SK-N-SH (cell line): ENCODE measurements at regions not wholly inside any gene's neighbourhood (a gene's known extent, or its start where the extent isn't known, plus 50 kb on each side); places are given as distances from the start of the nearest gene placed in this dataset.

ENCODE experiments used
- CTCF ChIA-PET: fragments of 300-600, 350-600 bp; formaldehyde crosslinking; extraction: SDS; loops from one replicate; lab custom pipeline; 2021; lab: Yijun Ruan, JAX
- POLR2A ChIA-PET: fragments of 350-600 bp; sonication (Branson Sonifier 250); formaldehyde crosslinking; extraction: SDS; loops from one replicate; lab custom pipeline; 2020; ENCODE audit warnings: antibody characterized with exemption, inconsistent platforms; lab: Yijun Ruan, JAX
- DNase-seq: peaks from one replicate; pipeline ENCODE4 v3.0.0; 2012
- H2AFZ ChIP-seq: fragments of 200-600 bp; sonication (generic); 2 replicates; pipeline ENCODE4 v1.8.1; 2016; ENCODE audit warnings: antibody characterized with exemption, mild to moderate bottlenecking, low read depth
- H3F3A ChIP-seq: fragments of 200-600 bp; sonication (generic); replicated peaks from 2 replicates; pipeline ENCODE3; 2016; ENCODE audit warnings: antibody characterized with exemption, mild to moderate bottlenecking; ENCODE audit not compliant: insufficient read depth
- H3K27ac ChIP-seq, 2 experiments: fragments of 200-500 bp in 1 of 2; fragments of 200-600 bp in 1 of 2; sonication (Bioruptor generic) in 1 of 2; sonication (generic), shearing (Covaris generic) in 1 of 2; 2 replicates each; pipeline versions ENCODE4 v1.5.1 to v1.6.1; 2014 to 2016; ENCODE audit warnings: low read depth in 2 of 2, inconsistent platforms in 1 of 2, low read length in 1 of 2, mild to moderate bottlenecking in 1 of 2, mixed read lengths in 1 of 2
- H3K27me3 ChIP-seq: fragments of 200-600 bp; sonication (generic), shearing (Covaris generic); 2 replicates; pipeline ENCODE4 v1.6.1; 2016; ENCODE audit warnings: mixed run types; ENCODE audit not compliant: insufficient read depth
- H3K36me3 ChIP-seq, 2 experiments: fragments of 200-500 bp in 1 of 2; fragments of 200-600 bp in 1 of 2; sonication (Bioruptor generic) in 1 of 2; sonication (generic) in 1 of 2; replicated peaks in 1 of 2; 2 replicates each; pipeline versions ENCODE3 to v1.5.1; 2014 to 2016; ENCODE audit warnings: low read length in 1 of 2, mild to moderate bottlenecking in 1 of 2; ENCODE audit not compliant: insufficient read depth in 2 of 2, control insufficient read depth in 1 of 2
- H3K4me1 ChIP-seq, 2 experiments: fragments of 200-500 bp in 1 of 2; fragments of 200-600 bp in 1 of 2; sonication (Bioruptor generic) in 1 of 2; sonication (generic), shearing (Covaris generic) in 1 of 2; 2 replicates each; pipeline versions ENCODE4 v1.5.1 to v1.6.1; 2014 to 2016; ENCODE audit warnings: low read depth in 1 of 2, low read length in 1 of 2, mixed run types in 1 of 2; ENCODE audit not compliant: insufficient read depth in 2 of 2, control insufficient read depth in 1 of 2
- H3K4me2 ChIP-seq: fragments of 200-600 bp; sonication (generic), shearing (Covaris generic); 2 replicates; pipeline ENCODE4 v1.6.1; 2017; ENCODE audit warnings: mixed run types
- H3K4me3 ChIP-seq, 2 experiments: fragments of 200-500 bp in 1 of 2; fragments of 200-600 bp in 1 of 2; sonication (Bioruptor generic) in 1 of 2; sonication (generic), shearing (Covaris generic) in 1 of 2; 2 replicates each; pipeline versions ENCODE4 v1.5.1 to v1.8.1; 2014 to 2016; ENCODE audit warnings: low read depth in 2 of 2, inconsistent platforms in 1 of 2, low read length in 1 of 2, mild to moderate bottlenecking in 1 of 2, mixed read lengths in 1 of 2, moderate library complexity in 1 of 2
- H3K79me2 ChIP-seq: fragments of 200-600 bp; sonication (generic); 2 replicates; pipeline ENCODE4 v1.8.1; 2017; ENCODE audit warnings: mild to moderate bottlenecking; ENCODE audit not compliant: insufficient read depth
- H3K9ac ChIP-seq: fragments of 200-600 bp; sonication (generic); 2 replicates; pipeline ENCODE4 v1.6.1; 2017; ENCODE audit warnings: mixed run types
- H3K9me2 ChIP-seq: fragments of 200-600 bp; sonication (generic); 2 replicates; pipeline ENCODE4 v1.6.1; 2017; ENCODE audit warnings: mixed run types
- H3K9me3 ChIP-seq: fragments of 200-600 bp; sonication (generic); 2 replicates; pipeline ENCODE4 v1.6.1; 2017; ENCODE audit warnings: mixed run types, mild to moderate bottlenecking, moderate library complexity
- H4K20me1 ChIP-seq: fragments of 200-600 bp; sonication (generic); 2 replicates; pipeline ENCODE4 v1.6.1; 2017; ENCODE audit warnings: mild to moderate bottlenecking, mixed run types; ENCODE audit not compliant: insufficient read depth
- CTCF ChIP-seq: fragments of 200-600 bp; sonication (generic); IDR thresholded peaks from 2 replicates; pipeline ENCODE4 v1.6.1; 2017; ENCODE audit warnings: antibody characterized with exemption, mild to moderate bottlenecking, moderate library complexity
- ELF1 ChIP-seq: IDR thresholded peaks from 2 replicates; pipeline ENCODE4 v1.4.0; 2012
- EZH2phosphoT487 ChIP-seq: fragments of 200-600 bp; sonication (generic); IDR thresholded peaks from 2 replicates; pipeline ENCODE4 v1.6.1; 2017; ENCODE audit warnings: low read depth, mixed run types, mild to moderate bottlenecking, antibody characterized with exemption, moderate library complexity, borderline replicate concordance
- GABPA ChIP-seq: IDR thresholded peaks from 2 replicates; pipeline ENCODE4 v1.4.0; 2012; ENCODE audit warnings: low read depth, mild to moderate bottlenecking
- IRF3 ChIP-seq: fragments of 150-350 bp; IDR thresholded peaks from 2 replicates; pipeline ENCODE4 v1.6.1; 2016; ENCODE audit warnings: mild to moderate bottlenecking, low read depth, low read length
- MAX ChIP-seq: IDR thresholded peaks from 2 replicates; pipeline ENCODE4 v1.4.0; 2012; ENCODE audit warnings: low read depth
- MXI1 ChIP-seq: IDR thresholded peaks from 2 replicates; pipeline ENCODE4 v1.6.1; 2012; ENCODE audit warnings: mild to moderate bottlenecking, low read depth, low read length, improper control_type of control experiment
- POLR2AphosphoS5 ChIP-seq: IDR thresholded peaks from 2 replicates; pipeline ENCODE4 v1.6.1; 2012; ENCODE audit warnings: low read depth, low read length
- RAD21 ChIP-seq: IDR thresholded peaks from 2 replicates; pipeline ENCODE4 v1.6.1; 2012; ENCODE audit warnings: mild to moderate bottlenecking, low read length
- RFX5 ChIP-seq: IDR thresholded peaks from 2 replicates; pipeline ENCODE4 v1.6.1; 2012; ENCODE audit warnings: mild to moderate bottlenecking, improper control_type of control experiment, low read length
- SIN3A ChIP-seq: IDR thresholded peaks from 2 replicates; pipeline ENCODE4 v1.6.1; 2012; ENCODE audit warnings: low read depth, mild to moderate bottlenecking, low read length, moderate library complexity, borderline replicate concordance
- SMC3 ChIP-seq: IDR thresholded peaks from 2 replicates; pipeline ENCODE4 v1.6.1; 2012; ENCODE audit warnings: low read depth, low read length, improper control_type of control experiment
- ZBTB33 ChIP-seq: IDR thresholded peaks from 2 replicates; pipeline ENCODE4 v1.4.0; 2012; ENCODE audit warnings: low read depth, borderline replicate concordance
- WGBS: methylation state at CpG from one replicate; pipeline ENCODE4 v1.1.6; 2017; ENCODE audit warnings: low lambda C conversion rate; 5-methylcytosine and 5-hydroxymethylcytosine counted together

GRCh38 chr13:90502762-90503161 is 844.7 kb upstream of the MIR17HG start:
- ChIA-PET CTCF (interaction anchor here (2.3 kb wide), 1 partner anchor 364 kb away, joined by 6 read pairs; no protein-coding TSS in a partner anchor), POLR2A (no interaction called here)
- no peak overlapping the region for H3K9ac ChIP-seq
- H3K4me2 ChIP-seq, result no peak overlapping the region
- no peak overlapping the region for H2AFZ ChIP-seq
- H3F3A ChIP-seq, result no peaks in the 10 kb centered on the region
- H3K9me3 ChIP-seq, result no peaks in the 10 kb centered on the region
- no peak overlapping the region for H3K27ac ChIP-seq
- H3K36me3 ChIP-seq, result no peaks in the 10 kb centered on the region
- no peaks in the 10 kb centered on the region for H4K20me1 ChIP-seq
- no peaks in the 10 kb centered on the region for H3K27me3 ChIP-seq
- H3K79me2 ChIP-seq, result no peaks in the 10 kb centered on the region
- 71% methylated on average over 2 of the region's 2 CpGs for whole genome bisulfite sequencing
- H3K4me3 ChIP-seq, result no peak overlapping the region
- no peak for DNase-seq
- no peaks in the 10 kb centered on the region for H3K4me1 ChIP-seq
- no peaks in the 10 kb centered on the region for H3K9me2 ChIP-seq
- TF ChIP-seq SMC3 (no peak), RAD21 (no peak), POLR2AphosphoS5 (no peak), MAX (no peak), MXI1 (no peak)

- POLR2A ChIA-PET, result no interaction called here
- Histone ChIP-seq H3K79me2 (no peaks in the 10 kb centered on the region), H3K4me1 (no peaks in the 10 kb centered on the region), H3K36me3 (no peaks in the 10 kb centered on the region), H3K4me3 (no peak overlapping the region), H3K27me3 (no peaks in the 10 kb centered on the region), H2AFZ (no peak overlapping the region), H3K9ac (no peak overlapping the region), H3K27ac (no peak overlapping the region), H3K4me2 (no peak overlapping the region), H3F3A (no peaks in the 10 kb centered on the region), H4K20me1 (no peaks in the 10 kb centered on the region), H3K9me3 (no peaks in the 10 kb centered on the region), H3K9me2 (no peaks in the 10 kb centered on the region)
- 64% methylated on average over 2 of the region's 2 CpGs for WGBS
- no peak for DNase-seq
- CTCF ChIA-PET, result no interaction called here
- TF ChIP-seq ZBTB33, result no peak
- no peak for TF ChIP-seq GABPA
- TF ChIP-seq ELF1, result no peak
- no peak for TF ChIP-seq MAX
- TF ChIP-seq RFX5, result no peak
- no peak for TF ChIP-seq SMC3
- no peak for TF ChIP-seq IRF3
- no peak for TF ChIP-seq SIN3A
- TF ChIP-seq EZH2phosphoT487, result no peak
- no peak for TF ChIP-seq CTCF
Observed at GRCh38 chr13:90510319-90510718, 837.2 kb upstream of the MIR17HG start.
